Endodermal cell (in vitro differentiated cells): ENCODE measurements at regions not wholly inside any gene's neighbourhood (a gene's known extent, or its start where the extent isn't known, plus 50 kb on each side); places are given as distances from the start of the nearest gene placed in this dataset.

Source experiments
- DNase-seq: peaks from one replicate; pipeline ENCODE4 v3.0.0-alpha.2; 2017
- H3K27ac ChIP-seq: 2 replicates; pipeline ENCODE4 v1.5.1; 2013; ENCODE audit warnings: mild to moderate bottlenecking, low read depth, low read length, moderate library complexity
- H3K27me3 ChIP-seq: 2 replicates; pipeline ENCODE4 v1.6.1; 2013; ENCODE audit warnings: mild to moderate bottlenecking, low read length, moderate library complexity; ENCODE audit not compliant: insufficient read depth, control insufficient read depth, poor library complexity, severe bottlenecking
- H3K36me3 ChIP-seq: 2 replicates; pipeline ENCODE4 v1.7.0; 2013; ENCODE audit warnings: mild to moderate bottlenecking, low read length, moderate library complexity; ENCODE audit not compliant: control insufficient read depth, insufficient read depth
- H3K4me1 ChIP-seq: one replicate; pipeline ENCODE4 v1.7.0; 2013; ENCODE audit warnings: low read length; ENCODE audit not compliant: control insufficient read depth, insufficient read depth
- H3K4me3 ChIP-seq: 2 replicates; pipeline ENCODE4 v1.5.1; 2013; ENCODE audit warnings: mild to moderate bottlenecking, low read length, moderate library complexity
- H3K9ac ChIP-seq: 2 replicates; pipeline ENCODE4 v1.6.1; 2013; ENCODE audit warnings: mild to moderate bottlenecking, low read length, moderate library complexity; ENCODE audit not compliant: poor library complexity, severe bottlenecking; ENCODE audit errors: extremely low read depth
- H3K9me3 ChIP-seq: 2 replicates; pipeline ENCODE4 v1.6.1; 2013; ENCODE audit warnings: mild to moderate bottlenecking, low read length, moderate library complexity; ENCODE audit not compliant: control insufficient read depth
- H3K27ac Mint-ChIP-seq: 2 replicates; pipeline ENCODE4 v1.8.0; 2020; ENCODE audit warnings: mixed read lengths
- H3K27me3 Mint-ChIP-seq: 2 replicates; pipeline ENCODE4 v1.8.0; 2021; ENCODE audit warnings: mild to moderate bottlenecking, mixed read lengths; ENCODE audit not compliant: insufficient read depth
- H3K36me3 Mint-ChIP-seq: 2 replicates; pipeline ENCODE4 v1.8.0; 2020; ENCODE audit warnings: low read depth, mixed read lengths
- H3K4me1 Mint-ChIP-seq: 2 replicates; pipeline ENCODE4 v1.8.0; 2020; ENCODE audit warnings: mixed read lengths
- H3K4me3 Mint-ChIP-seq: 2 replicates; pipeline ENCODE4 v1.8.0; 2020; ENCODE audit warnings: mild to moderate bottlenecking, moderate library complexity, mixed read lengths
- H3K9me3 Mint-ChIP-seq: 2 replicates; pipeline ENCODE4 v1.8.0; 2020; ENCODE audit warnings: mild to moderate bottlenecking, mixed read lengths
- CTCF ChIP-seq: fragments of 200-600 bp; sonication (generic); conservative IDR thresholded peaks from 2 replicates; pipeline ENCODE4 v1.5.0; 2021; ENCODE audit warnings: antibody characterized with exemption, mild to moderate bottlenecking
- WGBS, 2 experiments: methylation state at CpG; one replicate each; pipeline versions ENCODE4 v1.1.5 to v1.1.7; 2013; ENCODE audit warnings: missing lambda C conversion rate in 2 of 2, mixed read lengths in 1 of 2; ENCODE audit not compliant: insufficient coverage in 1 of 2, insufficient read length in 1 of 2; 5-methylcytosine and 5-hydroxymethylcytosine counted together

- Mint-ChIP-seq H3K36me3 (no peaks in the 10 kb centered on the region), H3K9me3 (peaks cover 11% of the 10 kb centered on the region), H3K4me1 (peaks cover 8% of the 10 kb centered on the region), H3K27ac (no peak overlapping the region), H3K4me3 (no peak overlapping the region), H3K27me3 (no peaks in the 10 kb centered on the region)
- no peak overlapping the region for H3K4me3 ChIP-seq
- no peak overlapping the region for H3K27ac ChIP-seq
- whole genome bisulfite sequencing, 2 experiments = 87% methylated on average over 8 of the region's 8 CpGs
- H3K36me3 ChIP-seq = no peaks in the 10 kb centered on the region
- no peak overlapping the region for H3K9ac ChIP-seq
- H3K4me1 ChIP-seq = peaks cover 8% of the 10 kb centered on the region
- H3K27me3 ChIP-seq = no peaks in the 10 kb centered on the region
- H3K9me3 ChIP-seq = peaks cover 10% of the 10 kb centered on the region
- TF ChIP-seq CTCF = no peak
- DNase-seq = no peak
Observed at GRCh38 chr7:68314208-68314607, 1284.1 kb upstream of the AUTS2 start.

GRCh38 chr7:68317476-68317875 lies 1280.8 kb upstream of the AUTS2 start:
- no peaks in the 10 kb centered on the region for H3K36me3 Mint-ChIP-seq
- no peaks in the 10 kb centered on the region for H3K27me3 Mint-ChIP-seq
- H3K4me1 ChIP-seq = no peaks in the 10 kb centered on the region
- H3K36me3 ChIP-seq = no peaks in the 10 kb centered on the region
- H3K27ac Mint-ChIP-seq = no peak overlapping the region
- 89 to 98% methylated on average over 3 of the region's 3 CpGs for WGBS, 2 experiments
- peaks cover 6% of the 10 kb centered on the region for H3K9me3 ChIP-seq
- no peak overlapping the region for H3K4me3 ChIP-seq
- H3K4me1 Mint-ChIP-seq = peaks cover 5% of the 10 kb centered on the region
- no peak for DNase-seq
- no peak for TF ChIP-seq CTCF
- peaks cover 11% of the 10 kb centered on the region for H3K9me3 Mint-ChIP-seq
- no peak overlapping the region for H3K27ac ChIP-seq
- no peak overlapping the region for H3K4me3 Mint-ChIP-seq
- H3K9ac ChIP-seq = no peak overlapping the region
- H3K27me3 ChIP-seq = no peaks in the 10 kb centered on the region

- Mint-ChIP-seq H3K27ac (no peak overlapping the region), H3K36me3 (no peaks in the 10 kb centered on the region)
Observed at GRCh38 chr7:68319061-68319460, 1279.2 kb upstream of the AUTS2 start.

More at GRCh38 chr7:68319061-68319460, 1279.2 kb upstream of the AUTS2 start:
- peaks cover 5% of the 10 kb centered on the region for H3K4me1 Mint-ChIP-seq
- no peaks in the 10 kb centered on the region for H3K4me1 ChIP-seq
- peaks cover 6% of the 10 kb centered on the region for H3K9me3 ChIP-seq
- H3K9ac ChIP-seq = no peak overlapping the region
- H3K9me3 Mint-ChIP-seq = peaks cover 11% of the 10 kb centered on the region
- H3K27ac ChIP-seq = no peak overlapping the region
- H3K4me3 Mint-ChIP-seq = no peak overlapping the region
- H3K36me3 ChIP-seq = no peaks in the 10 kb centered on the region
- H3K27me3 Mint-ChIP-seq = no peaks in the 10 kb centered on the region
- TF ChIP-seq CTCF = no peak
- no peak for DNase-seq
- H3K27me3 ChIP-seq = no peaks in the 10 kb centered on the region
- no peak overlapping the region for H3K4me3 ChIP-seq
